Fibroblast of skin of scalp (primary cell): ENCODE measurements at regions not wholly inside any gene's neighbourhood (a gene's known extent, or its start where the extent isn't known, plus 50 kb on each side); places are given as distances from the start of the nearest gene placed in this dataset.
"Not testable (repeated sequence)": the region's sequence is repeated elsewhere in the genome, so short reads cannot be mapped to it uniquely, and the experiment has no call there.

ENCODE experiments used
- DNase-seq: peaks from one replicate; pipeline ENCODE4 v3.0.0-alpha.2; 2013

- DNase-seq = no peak
Observed at GRCh38 chr6:93183531-93183972, 235.8 kb downstream of the EPHA7 start.

- no peak for DNase-seq
Observed at GRCh38 chr6:93182938-93183479, 236.3 kb downstream of the EPHA7 start.

- no peak for DNase-seq
Observed at GRCh38 chr6:93177918-93178317, 241.4 kb downstream of the EPHA7 start.

- no peak for DNase-seq
Observed at GRCh38 chr6:93177438-93177837, 241.9 kb downstream of the EPHA7 start.

- DNase-seq = no peak
Observed at GRCh38 chr6:93176070-93176469, 243.3 kb downstream of the EPHA7 start.

- not testable (repeated sequence) for DNase-seq
Observed at GRCh38 chr6:93173573-93173972, 245.8 kb downstream of the EPHA7 start.

- DNase-seq = no peak
Observed at GRCh38 chr6:93165850-93166430, 253.4 kb downstream of the EPHA7 start.

- DNase-seq = no peak
Observed at GRCh38 chr6:93164781-93165180, 254.6 kb downstream of the EPHA7 start.

- DNase-seq = peak; percentile 0
Observed at GRCh38 chr6:93163146-93163545, 256.2 kb downstream of the EPHA7 start.

- no peak for DNase-seq
Observed at GRCh38 chr6:93139408-93140081, 279.8 kb downstream of the EPHA7 start.

- no peak for DNase-seq
Observed at GRCh38 chr6:93136111-93136510, 283.2 kb downstream of the EPHA7 start.

GRCh38 chr6:93124006-93124632 lies 295.2 kb downstream of the EPHA7 start:
- DNase-seq = no peak

- no peak for DNase-seq
Observed at GRCh38 chr6:93123585-93123984, 295.8 kb downstream of the EPHA7 start.

- no peak for DNase-seq
Observed at GRCh38 chr6:93120154-93120742, 299.1 kb downstream of the EPHA7 start.

- no peak for DNase-seq
Observed at GRCh38 chr6:93105907-93106306, 313.5 kb downstream of the EPHA7 start.

GRCh38 chr6:93105017-93105416 lies 314.3 kb downstream of the EPHA7 start:
- no peak for DNase-seq

GRCh38 chr6:93104195-93104817 lies 315.1 kb downstream of the EPHA7 start:
- no peak for DNase-seq

GRCh38 chr6:93088621-93089501 lies 330.5 kb downstream of the EPHA7 start:
- DNase-seq = peak; percentile 0

GRCh38 chr6:93087606-93088005 lies 331.8 kb downstream of the EPHA7 start:
- no peak for DNase-seq

GRCh38 chr6:93086351-93086750 lies 333.0 kb downstream of the EPHA7 start:
- DNase-seq = no peak

GRCh38 chr6:93083337-93084230 lies 335.8 kb downstream of the EPHA7 start:
- DNase-seq = no peak
